ENCODE measurements at regions not wholly inside any gene's neighbourhood (a gene's known extent, or its start where the extent isn't known, plus 50 kb on each side); places are given as distances from the start of the nearest gene placed in this dataset.

GRCh38 chr14:58744801-58745394 lies 107.1 kb downstream of the DACT1 start:
- intact Hi-C loops (cut with micrococcal nuclease; ENCODE audit: unreplicated experiment), result loop anchor here (5.0 kb wide), 1 partner anchor 212 kb away; no protein-coding TSS in a partner anchor
- Histone ChIP-seq H3K27ac (ENCODE audit: control insufficient read depth, insufficient read depth) (no peak overlapping the region), H4K20me1 (ENCODE audit: control insufficient read depth, insufficient read depth) (no peaks in the 10 kb centered on the region), H3K9ac (ENCODE audit: control insufficient read depth, insufficient read depth, low read length) (no peak overlapping the region), H3K4me3 (no peak overlapping the region), H3K27me3 (replicated peaks in 1 of 2; ENCODE audit: control insufficient read depth in 2 of 2, insufficient read depth in 2 of 2, low read length in 1 of 2) (no peaks in the 10 kb centered on the region), H3K79me2 (ENCODE audit: control insufficient read depth, insufficient read depth, low read length) (no peaks in the 10 kb centered on the region), H2AFZ (ENCODE audit: control insufficient read depth, low read depth, low read length) (no peak overlapping the region), H3K4me1 (ENCODE audit: control insufficient read depth, insufficient read depth, low read length) (no peaks in the 10 kb centered on the region), H3K9me3 (replicated peaks; ENCODE audit: control insufficient read depth, insufficient read depth, low read length) (no peaks in the 10 kb centered on the region), H3K36me3 (ENCODE audit: control insufficient read depth in 2 of 2, insufficient read depth in 2 of 2, low read length in 1 of 2) (no peaks in the 10 kb centered on the region), H3K4me2 (ENCODE audit: control insufficient read depth, insufficient read depth) (no peak overlapping the region)
- ChIA-PET SMC1A (ENCODE audit: uncharacterized antibody, unreplicated experiment) (interaction anchor here (0.9 to 12.2 kb wide), 5 partner anchors 13 to 106 kb away, joined by 3 to 112 read pairs (median 4); no protein-coding TSS in a partner anchor), POLR2A (interaction anchor here (0.7 to 1.9 kb wide), 3 partner anchors 10 to 243 kb away, joined by 3 to 8 read pairs (median 4); no protein-coding TSS in a partner anchor), CTCF (interaction anchor here (1.2 kb wide), 1 partner anchor 51 kb away, joined by 4 read pairs; no protein-coding TSS in a partner anchor), RAD21 (ENCODE audit: unreplicated experiment) (interaction anchor here (0.8 to 2.6 kb wide), 2 partner anchors 51 to 54 kb away, joined by 3 to 15 read pairs; no protein-coding TSS in a partner anchor)
- FAIRE-seq (no peak), ATAC-seq (no peak), DNase-seq (ENCODE audit: low read depth, low spot score) (no peak)
- in situ Hi-C loops (cut with MboI), result no loop called here
- 66% methylated on average over 5 of the region's 5 CpGs for WGBS (ENCODE audit: insufficient coverage, insufficient replicate concordance, low lambda C conversion rate, missing lambda C conversion rate)
- TF ChIP-seq EP300 (IDR thresholded peaks at IDR 0.05; ENCODE audit: borderline replicate concordance in 1 of 2, control insufficient read depth in 1 of 2, low read depth in 2 of 2, low read length in 2 of 2) (no peak), CREB1 (IDR thresholded peaks at IDR 0.05; ENCODE audit: low read depth) (no peak), ZNF207 (IDR thresholded peaks at IDR 0.05; ENCODE audit: borderline replicate concordance) (no peak), ZNF384 (IDR thresholded peaks at IDR 0.05; ENCODE audit: borderline replicate concordance, low read depth, low read length) (no peak), LARP7 (IDR thresholded peaks at IDR 0.05) (no peak), ZBED1 (IDR thresholded peaks at IDR 0.05; ENCODE audit: borderline replicate concordance) (no peak), SUPT20H (IDR thresholded peaks at IDR 0.05; ENCODE audit: borderline replicate concordance, control insufficient read depth, low read depth, low read length) (no peak), RAD21 (IDR thresholded peaks at IDR 0.05; ENCODE audit: insufficient read depth, low read depth, low read length) (no peak), SMAD5 (IDR thresholded peaks at IDR 0.05; ENCODE audit: low read depth) (no peak), SIX5 (IDR thresholded peaks at IDR 0.05; ENCODE audit: low read depth, low read length, severe bottlenecking) (no peak), FOXK2 (IDR thresholded peaks at IDR 0.05) (no peak), CEBPZ (IDR thresholded peaks at IDR 0.05; ENCODE audit: low read depth, low read length) (no peak), PML (IDR thresholded peaks at IDR 0.05; ENCODE audit: low read length) (no peak), ZNF217 (IDR thresholded peaks at IDR 0.05) (no peak)
- BruUV-seq (replicated peaks), result no TSS peak

Data from GM12878 (cell line).